Neuron (in vitro differentiated cells): ENCODE measurements at regions not wholly inside any gene's neighbourhood (a gene's known extent, or its start where the extent isn't known, plus 50 kb on each side); places are given as distances from the start of the nearest gene placed in this dataset.

Experiments used
- H2AFZ ChIP-seq: one replicate; pipeline ENCODE4 v1.6.1; 2013; ENCODE audit warnings: low read depth, mild to moderate bottlenecking, inconsistent platforms, low read length, moderate library complexity
- H3K27me3 ChIP-seq: one replicate; pipeline ENCODE4 v1.6.1; 2013; ENCODE audit warnings: low read length; ENCODE audit not compliant: insufficient read depth
- H3K36me3 ChIP-seq: one replicate; pipeline ENCODE4 v1.6.1; 2013; ENCODE audit warnings: low read length; ENCODE audit not compliant: insufficient read depth
- H3K4me1 ChIP-seq: one replicate; pipeline ENCODE4 v1.6.1; 2013; ENCODE audit warnings: low read length; ENCODE audit not compliant: insufficient read depth
- H3K4me3 ChIP-seq: 2 replicates; pipeline ENCODE4 v1.5.1; 2013; ENCODE audit warnings: mild to moderate bottlenecking, low read length, moderate library complexity
- H3K9me3 ChIP-seq: one replicate; pipeline ENCODE4 v1.6.1; 2013; ENCODE audit warnings: low read length

DNA sequence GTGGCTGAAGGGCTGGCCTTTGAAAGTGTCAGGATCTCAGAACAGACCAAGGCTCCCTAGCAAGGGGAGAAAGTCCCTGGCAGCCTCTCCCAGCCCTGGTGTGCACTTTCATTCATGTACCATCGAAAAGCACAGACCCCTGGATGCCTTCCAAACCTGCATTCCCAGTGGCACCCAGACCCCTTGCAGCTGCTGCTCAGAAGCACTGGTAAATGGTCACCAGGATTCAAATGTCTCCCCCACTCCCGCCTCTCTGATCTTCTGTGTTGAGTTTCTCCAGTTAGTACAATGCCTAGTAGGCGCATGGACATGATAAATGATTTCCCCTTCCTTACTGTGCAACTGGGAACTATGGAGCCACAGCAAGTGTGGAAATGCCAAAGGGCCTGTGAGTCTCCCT lies 180.0 kb downstream of the GLI2 start:
- peaks cover 17% of the 10 kb centered on the region for H3K4me1 ChIP-seq
- no peak overlapping the region for H3K4me3 ChIP-seq
- peaks cover 10% of the 10 kb centered on the region for H3K36me3 ChIP-seq

DNA sequence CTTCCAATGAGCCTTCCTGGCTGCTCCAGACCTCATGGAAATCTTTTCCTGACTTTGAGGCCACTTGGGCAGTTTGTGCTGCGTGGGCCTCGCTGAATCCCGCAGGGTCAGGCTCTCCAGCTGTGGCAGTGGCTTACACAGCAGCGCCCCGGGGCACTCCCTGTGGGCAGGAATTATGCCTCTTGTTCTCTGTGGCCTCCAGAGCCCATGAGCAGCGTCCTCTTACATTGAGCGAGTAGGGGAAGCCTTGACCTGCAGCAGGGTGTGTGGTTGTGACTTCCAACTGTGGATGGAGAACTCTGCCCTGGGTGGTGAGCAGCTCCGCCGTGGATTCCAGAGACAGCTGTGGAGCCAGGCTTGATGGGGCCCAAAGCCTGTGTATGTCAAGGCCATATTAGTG lies 180.8 kb downstream of the GLI2 start:
- H3K4me3 ChIP-seq = no peak overlapping the region
- H3K36me3 ChIP-seq = peaks cover 10% of the 10 kb centered on the region
- peaks cover 23% of the 10 kb centered on the region for H3K4me1 ChIP-seq
- H3K9me3 ChIP-seq = no peaks in the 10 kb centered on the region
- no peaks in the 10 kb centered on the region for H3K27me3 ChIP-seq
- H2AFZ ChIP-seq = no peak overlapping the region

More for the DNA sequence above, 180.0 kb downstream of the GLI2 start:
- no peaks in the 10 kb centered on the region for H3K9me3 ChIP-seq
- H2AFZ ChIP-seq = no peak overlapping the region
- no peaks in the 10 kb centered on the region for H3K27me3 ChIP-seq

DNA sequence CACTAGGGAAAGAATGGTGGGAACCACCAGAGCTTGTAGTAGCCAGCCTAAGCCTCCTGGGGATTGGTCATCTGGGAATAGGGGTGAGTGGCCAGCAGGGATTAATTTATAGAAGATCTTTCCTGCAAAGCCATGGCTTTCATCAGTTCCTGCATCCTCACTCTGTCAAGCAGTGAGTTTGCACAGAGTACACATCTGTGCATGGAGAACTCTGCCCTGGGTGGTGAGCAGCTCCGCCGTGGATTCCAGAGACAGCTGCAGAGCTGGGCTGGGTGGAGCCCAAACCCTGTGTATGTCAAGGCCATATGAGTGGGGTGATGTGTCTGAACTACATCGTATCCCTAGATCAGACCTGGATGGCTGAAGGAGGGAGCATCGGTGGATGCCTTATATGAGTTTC lies 182.2 kb downstream of the GLI2 start:
- H3K36me3 ChIP-seq = peaks cover 13% of the 10 kb centered on the region
- peaks cover 20% of the 10 kb centered on the region for H3K4me1 ChIP-seq
- no peaks in the 10 kb centered on the region for H3K9me3 ChIP-seq
- H3K4me3 ChIP-seq = no peak overlapping the region
- no peaks in the 10 kb centered on the region for H3K27me3 ChIP-seq
- H2AFZ ChIP-seq = no peak overlapping the region

DNA sequence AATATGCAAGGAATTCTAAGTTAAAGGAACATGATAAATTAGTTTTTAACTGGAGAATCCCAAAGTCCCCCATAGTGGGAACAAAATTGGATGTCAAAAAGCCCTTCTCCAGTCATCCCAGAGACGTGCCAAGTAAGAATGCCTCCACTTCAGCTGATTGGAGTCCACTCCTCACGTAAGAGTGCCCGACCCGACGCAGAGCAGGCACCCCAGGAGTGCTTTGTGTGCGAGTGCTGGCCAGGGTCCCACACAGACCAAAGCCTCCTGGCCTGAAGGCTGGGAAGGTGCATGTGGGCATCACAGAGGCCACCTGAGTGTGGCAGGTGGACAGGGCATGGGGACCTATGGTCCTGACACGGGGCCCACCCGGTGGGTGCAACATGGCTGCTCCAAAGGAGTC lies 183.5 kb downstream of the GLI2 start:
- Histone ChIP-seq H3K4me1 (peaks cover 20% of the 10 kb centered on the region), H2AFZ (no peak overlapping the region), H3K4me3 (no peak overlapping the region), H3K36me3 (peaks cover 19% of the 10 kb centered on the region), H3K9me3 (no peaks in the 10 kb centered on the region), H3K27me3 (no peaks in the 10 kb centered on the region)

DNA sequence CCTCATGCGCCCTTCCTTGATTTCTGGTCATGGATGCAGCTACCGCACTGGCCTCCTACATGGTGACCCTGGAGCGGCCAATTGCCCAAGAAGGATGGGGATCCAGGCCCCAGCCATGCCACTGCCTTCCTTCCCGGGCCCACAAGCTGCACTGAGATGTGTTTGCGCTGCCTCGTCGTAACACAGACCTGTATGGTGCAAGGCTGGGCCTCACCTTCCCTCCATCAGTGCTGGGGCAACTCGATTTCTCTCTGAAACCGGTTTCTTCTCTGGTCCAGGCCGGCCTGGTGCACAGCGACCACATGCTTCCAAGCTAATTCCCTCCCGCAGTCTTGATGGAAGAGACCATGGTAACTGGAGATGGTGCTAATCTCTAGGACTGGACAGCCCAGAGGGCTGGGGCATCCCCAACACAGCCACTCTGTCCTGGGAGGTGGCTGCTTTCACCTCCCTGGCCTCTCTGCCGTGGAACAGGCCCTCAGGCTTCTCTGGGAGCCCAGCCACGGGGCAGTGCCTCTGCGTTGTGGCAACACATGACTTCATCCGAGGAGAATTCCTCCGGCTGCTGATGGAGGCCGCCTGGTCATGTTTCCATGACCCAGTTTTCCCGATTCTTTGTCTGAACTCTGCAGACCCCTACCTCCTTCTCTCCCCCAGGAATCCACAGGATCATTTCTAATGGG lies 184.2 kb downstream of the GLI2 start:
- Histone ChIP-seq H3K27me3 (no peaks in the 10 kb centered on the region), H3K4me1 (peaks cover 16% of the 10 kb centered on the region), H3K36me3 (peaks cover 19% of the 10 kb centered on the region), H3K9me3 (no peaks in the 10 kb centered on the region), H2AFZ (no peak overlapping the region), H3K4me3 (no peak overlapping the region)

DNA sequence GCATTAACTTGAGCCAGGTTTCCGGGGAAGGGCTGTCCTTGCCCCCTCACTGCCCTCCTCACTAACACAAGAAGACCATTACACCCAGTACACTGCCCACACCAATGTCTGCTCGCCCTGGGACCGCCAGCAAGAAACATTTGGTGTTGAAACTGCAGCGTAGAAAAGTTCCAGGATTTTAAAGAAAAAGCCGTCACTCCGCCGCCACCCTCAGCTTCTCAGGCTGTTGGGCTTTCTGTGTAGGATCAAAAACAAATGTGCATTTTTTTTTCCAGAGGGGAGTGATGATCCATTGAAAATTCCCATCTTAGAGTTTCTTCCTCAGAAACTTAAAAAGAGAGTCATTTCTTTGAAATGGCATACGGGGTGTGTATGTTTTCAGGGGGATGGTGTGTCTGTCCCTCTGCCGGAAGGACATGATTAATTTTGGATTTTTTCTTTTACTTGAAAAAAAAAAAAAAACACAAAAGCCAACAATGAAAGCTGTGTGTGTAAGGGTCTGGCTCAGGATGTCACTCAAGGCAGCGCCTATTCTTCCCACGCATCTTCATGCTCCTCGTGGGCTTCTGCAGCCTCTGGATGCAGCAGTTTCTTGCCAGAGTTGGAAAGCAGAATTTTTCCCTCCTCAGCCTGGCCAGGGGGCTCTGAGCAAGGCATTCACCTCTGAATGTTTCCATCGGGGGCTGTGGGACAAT lies 184.9 kb downstream of the GLI2 start:
- Histone ChIP-seq H3K27me3 (no peaks in the 10 kb centered on the region), H3K4me3 (no peak overlapping the region), H3K9me3 (no peaks in the 10 kb centered on the region), H3K4me1 (peaks cover 16% of the 10 kb centered on the region), H2AFZ (no peak overlapping the region), H3K36me3 (peaks cover 19% of the 10 kb centered on the region)

DNA sequence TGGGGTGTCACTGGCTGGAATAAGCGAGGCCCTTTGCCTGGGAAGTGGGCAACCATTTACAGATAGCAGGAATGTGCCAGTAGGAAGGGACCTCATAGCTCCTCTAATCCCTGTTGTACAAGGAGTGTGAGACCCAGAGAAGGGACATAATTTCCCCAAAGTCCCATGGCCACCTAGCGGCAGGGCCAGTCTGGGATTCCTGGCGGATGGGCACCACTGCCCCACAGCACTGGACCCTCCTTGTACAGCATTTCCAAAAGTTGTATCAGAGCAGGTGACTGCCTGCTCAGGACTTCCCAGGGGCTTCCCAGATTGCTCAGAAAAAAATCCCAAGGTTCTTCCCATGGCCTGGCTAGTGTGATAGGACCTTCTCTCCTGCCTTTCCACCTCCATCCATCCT lies 185.8 kb downstream of the GLI2 start:
- Histone ChIP-seq H3K27me3 (no peaks in the 10 kb centered on the region), H3K4me1 (peaks cover 16% of the 10 kb centered on the region), H3K9me3 (no peaks in the 10 kb centered on the region), H3K4me3 (no peak overlapping the region), H2AFZ (no peak overlapping the region), H3K36me3 (peaks cover 19% of the 10 kb centered on the region)

DNA sequence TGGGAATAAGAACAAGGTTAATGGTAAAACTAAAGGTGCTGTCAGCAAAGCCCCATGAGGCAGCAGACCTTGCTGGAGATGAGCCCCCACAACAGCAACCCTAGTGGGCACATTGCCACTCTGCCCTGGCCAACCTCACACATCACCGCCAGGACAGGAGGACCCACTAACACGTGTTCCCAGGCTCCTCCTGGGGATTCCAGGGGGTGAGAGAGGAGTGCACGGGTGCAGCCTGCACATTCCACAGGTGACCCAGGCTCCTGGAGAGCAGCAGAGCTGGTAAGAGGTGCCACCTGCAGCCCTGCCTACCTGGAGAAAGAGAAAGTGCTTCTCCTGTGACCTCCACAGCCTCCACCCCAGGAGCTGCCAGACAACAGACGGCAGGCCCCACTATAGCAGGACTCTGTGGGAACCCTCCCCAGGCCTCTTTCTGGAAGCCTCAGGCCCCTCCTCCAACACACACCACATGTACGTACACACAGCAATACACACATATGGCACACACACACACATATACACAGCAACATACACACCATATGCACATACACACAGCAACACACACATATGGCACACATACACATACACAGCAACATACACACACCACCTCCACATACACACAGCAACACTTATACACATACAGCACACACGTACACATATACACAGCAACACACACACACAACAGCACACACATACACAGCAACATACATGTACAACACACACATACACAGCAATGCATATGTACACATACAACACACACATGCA lies 187.1 kb downstream of the GLI2 start:
- Histone ChIP-seq H2AFZ (no peak overlapping the region), H3K4me3 (no peak overlapping the region), H3K9me3 (no peaks in the 10 kb centered on the region), H3K4me1 (peaks cover 16% of the 10 kb centered on the region), H3K36me3 (peaks cover 20% of the 10 kb centered on the region), H3K27me3 (no peaks in the 10 kb centered on the region)

DNA sequence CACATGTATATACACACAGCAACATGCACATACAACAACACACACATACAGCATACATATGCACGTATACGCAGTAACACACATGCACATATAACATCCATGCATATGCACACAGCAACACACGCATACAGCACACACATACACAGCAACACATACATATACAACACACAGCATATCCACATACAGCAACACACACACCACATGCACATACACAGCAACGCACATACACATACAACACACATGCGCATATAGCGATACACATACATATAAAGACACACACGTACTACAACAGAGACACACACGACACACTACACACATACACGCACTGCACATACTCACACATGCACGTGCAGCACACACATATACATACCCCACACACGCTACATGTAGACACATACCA lies 187.8 kb downstream of the GLI2 start:
- Histone ChIP-seq H2AFZ (no peak overlapping the region), H3K36me3 (peaks cover 26% of the 10 kb centered on the region), H3K27me3 (no peaks in the 10 kb centered on the region), H3K9me3 (no peaks in the 10 kb centered on the region), H3K4me3 (no peak overlapping the region), H3K4me1 (peaks cover 16% of the 10 kb centered on the region)

DNA sequence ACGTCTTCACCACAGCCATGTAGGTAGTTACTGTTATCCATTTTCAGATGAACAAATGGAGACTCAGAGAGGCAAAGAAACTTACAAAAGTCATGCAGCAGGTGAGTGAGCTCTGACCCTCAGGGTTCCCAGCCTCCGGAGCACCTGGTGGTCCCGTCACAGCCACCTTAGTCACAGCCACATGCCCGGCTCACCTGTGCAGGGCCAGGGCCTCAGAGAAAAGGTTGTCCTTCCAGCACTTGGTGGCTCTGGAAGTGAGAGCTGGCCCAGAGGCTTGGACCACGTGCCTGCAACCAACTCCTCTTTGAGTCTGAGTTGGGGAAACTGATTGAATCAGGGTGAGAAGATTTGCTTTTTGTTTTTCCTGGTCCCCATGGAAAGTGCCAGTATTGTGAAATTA lies 189.3 kb downstream of the GLI2 start:
- peaks cover 13% of the 10 kb centered on the region for H3K4me1 ChIP-seq
- H3K36me3 ChIP-seq = peaks cover 32% of the 10 kb centered on the region
- H3K9me3 ChIP-seq = peaks cover 4% of the 10 kb centered on the region
- H3K4me3 ChIP-seq = no peak overlapping the region
- no peaks in the 10 kb centered on the region for H3K27me3 ChIP-seq
- no peak overlapping the region for H2AFZ ChIP-seq

DNA sequence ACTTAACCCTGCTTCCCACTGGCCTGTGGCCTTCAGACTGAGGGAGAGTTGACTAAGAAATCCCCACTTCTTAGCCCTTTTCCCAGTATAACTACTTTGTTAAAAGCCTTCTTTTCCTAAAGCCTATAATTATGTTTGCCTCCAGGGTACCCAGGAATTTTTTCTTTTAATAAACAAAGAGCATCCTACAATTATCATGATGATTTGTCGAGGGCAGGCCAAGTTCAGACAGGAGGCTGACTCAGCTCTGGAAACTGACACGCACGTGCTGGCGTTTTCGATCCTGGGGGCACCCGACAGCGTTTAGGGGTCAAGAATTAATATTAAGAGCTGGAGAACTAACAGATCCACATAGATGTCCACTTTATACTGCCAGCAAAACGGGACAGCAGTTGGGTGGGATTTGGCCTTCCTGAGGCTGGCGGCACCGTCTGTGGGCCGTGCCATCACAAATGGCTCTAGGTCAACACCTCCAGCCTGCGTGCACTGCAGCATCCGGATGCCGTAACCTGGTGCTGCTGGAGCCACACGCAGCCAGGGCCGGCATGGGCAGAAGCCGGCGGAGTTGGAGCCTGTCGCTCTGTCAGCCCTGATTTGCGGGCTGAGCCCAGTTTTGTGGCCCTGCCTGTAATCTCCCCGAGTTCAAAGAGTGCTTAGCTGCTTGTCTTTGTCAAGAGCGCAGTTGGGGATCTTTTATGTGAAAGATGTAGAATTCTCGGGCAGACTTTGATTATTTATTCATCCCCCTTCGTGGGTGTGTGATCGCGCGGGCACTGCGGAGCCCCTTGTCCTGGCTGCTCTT lies 191.0 kb downstream of the GLI2 start:
- Histone ChIP-seq H3K9me3 (peaks cover 9% of the 10 kb centered on the region), H3K4me1 (no peaks in the 10 kb centered on the region), H3K27me3 (no peaks in the 10 kb centered on the region), H3K4me3 (no peak overlapping the region), H2AFZ (no peak overlapping the region), H3K36me3 (peaks cover 44% of the 10 kb centered on the region)

DNA sequence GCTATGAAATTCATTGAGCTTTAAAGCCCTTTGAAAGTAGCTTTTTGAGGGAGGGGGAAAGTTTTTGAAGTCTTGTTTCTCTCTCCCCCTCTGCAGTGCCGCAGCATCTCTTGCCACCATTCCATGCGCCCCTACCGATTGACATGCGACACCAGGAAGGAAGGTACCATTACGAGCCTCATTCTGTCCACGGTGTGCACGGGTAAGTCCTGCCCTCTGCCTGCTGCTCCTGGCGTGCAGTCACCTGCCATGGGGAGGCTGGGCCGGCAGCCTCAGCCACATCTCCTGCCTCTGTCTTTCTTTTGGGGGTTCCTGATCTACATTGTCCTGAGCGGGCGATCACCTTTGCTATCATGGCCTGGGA lies 191.6 kb downstream of the GLI2 start:
- Histone ChIP-seq H3K4me1 (no peaks in the 10 kb centered on the region), H3K36me3 (peaks cover 47% of the 10 kb centered on the region), H3K9me3 (peaks cover 9% of the 10 kb centered on the region), H3K27me3 (no peaks in the 10 kb centered on the region), H3K4me3 (no peak overlapping the region), H2AFZ (no peak overlapping the region)

DNA sequence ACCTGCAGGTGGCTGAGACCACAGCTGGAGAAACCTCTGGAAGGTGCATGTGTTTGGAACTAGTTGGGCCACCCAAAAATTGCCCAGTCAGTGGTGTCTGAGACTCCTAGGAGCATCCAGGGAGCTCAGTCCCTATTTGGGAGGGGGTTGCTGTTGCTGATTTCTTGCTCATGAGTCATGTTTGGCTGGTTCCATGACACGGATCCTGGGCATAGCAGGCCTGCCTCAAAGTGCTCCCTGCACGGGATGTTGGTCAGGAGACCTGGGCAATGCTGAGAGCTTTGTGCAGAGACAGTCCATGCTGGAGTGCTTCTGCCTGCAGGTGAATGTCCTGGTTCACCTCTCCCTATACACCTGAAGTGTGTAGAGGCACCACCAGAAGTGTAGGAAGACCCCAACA lies 194.2 kb downstream of the GLI2 start:
- H3K4me1 ChIP-seq = peaks cover 18% of the 10 kb centered on the region
- peaks cover 9% of the 10 kb centered on the region for H3K9me3 ChIP-seq
- no peaks in the 10 kb centered on the region for H3K27me3 ChIP-seq
- H2AFZ ChIP-seq = no peak overlapping the region
- H3K36me3 ChIP-seq = peaks cover 40% of the 10 kb centered on the region
- no peak overlapping the region for H3K4me3 ChIP-seq
